ENCODE measurements at regions not wholly inside any gene's neighbourhood (a gene's known extent, or its start where the extent isn't known, plus 50 kb on each side); places are given as distances from the start of the nearest gene placed in this dataset.
A peak's percentile ranks its signal among the peaks of the same experiment; 100 is the strongest.

GRCh38 chr1:23616292-23616824, 57.1 kb upstream of the ID3 start:
- peaks cover 10% of the 10 kb centered on the region for H3F3A ChIP-seq (ENCODE audit: insufficient read depth, low read length)
- H4K20me1 ChIP-seq (ENCODE audit: insufficient read depth, low read length): no peaks in the 10 kb centered on the region
- H3K27me3 ChIP-seq (ENCODE audit: insufficient read depth, low read length): no peaks in the 10 kb centered on the region
- H2AFZ ChIP-seq (ENCODE audit: low read length): no peak overlapping the region
- no peaks in the 10 kb centered on the region for H3K79me2 ChIP-seq (ENCODE audit: insufficient read depth, low read length)
- H3K4me1 ChIP-seq (ENCODE audit: insufficient read depth, low read length, severe bottlenecking): peaks cover 90% of the 10 kb centered on the region
- no peak for TF ChIP-seq CTCF (IDR thresholded peaks at IDR 0.05; ENCODE audit: low read length)
- no peak for TF ChIP-seq EZH2 (IDR thresholded peaks at IDR 0.05; ENCODE audit: borderline replicate concordance, low read length)
- no peaks in the 10 kb centered on the region for H3K9me2 ChIP-seq (ENCODE audit: low read depth, low read length)
- no peak overlapping the region for H3K4me2 ChIP-seq (ENCODE audit: low read length)
- no peaks in the 10 kb centered on the region for H3K36me3 ChIP-seq (ENCODE audit: insufficient read depth, low read length)
- H3K9ac ChIP-seq (ENCODE audit: low read length): no peak overlapping the region
- H3K9me3 ChIP-seq (ENCODE audit: low read length): no peaks in the 10 kb centered on the region
- no peak overlapping the region for H3K4me3 ChIP-seq (ENCODE audit: low read depth, low read length, poor library complexity, severe bottlenecking)
- H3K27ac ChIP-seq (ENCODE audit: low read depth, low read length, poor library complexity, severe bottlenecking): peak overlapping the region; percentile 98

- TF ChIP-seq CTCF (IDR thresholded peaks at IDR 0.05; ENCODE audit: low read length) (no peak), EZH2 (IDR thresholded peaks at IDR 0.05; ENCODE audit: borderline replicate concordance, low read length) (no peak)
- no peaks in the 10 kb centered on the region for H3K27me3 ChIP-seq (ENCODE audit: insufficient read depth, low read length)
- no peaks in the 10 kb centered on the region for H3K9me2 ChIP-seq (ENCODE audit: low read depth, low read length)
- peak overlapping the region; percentile 98 for H3K27ac ChIP-seq (ENCODE audit: low read depth, low read length, poor library complexity, severe bottlenecking)
- no peaks in the 10 kb centered on the region for H3K79me2 ChIP-seq (ENCODE audit: insufficient read depth, low read length)
- H3K4me2 ChIP-seq (ENCODE audit: low read length): 0 out of 2 replicates have a peak overlapping the region, but pooled peaks have one; percentile 50
- H3K4me3 ChIP-seq (ENCODE audit: low read depth, low read length, poor library complexity, severe bottlenecking): no peak overlapping the region
- H3K36me3 ChIP-seq (ENCODE audit: insufficient read depth, low read length): no peaks in the 10 kb centered on the region
- H3K9me3 ChIP-seq (ENCODE audit: low read length): no peaks in the 10 kb centered on the region
- peaks cover 90% of the 10 kb centered on the region for H3K4me1 ChIP-seq (ENCODE audit: insufficient read depth, low read length, severe bottlenecking)
- peak overlapping the region; percentile 66; the same call in 1 of the 2 replicates for H3K9ac ChIP-seq (ENCODE audit: low read length)
- peaks cover 10% of the 10 kb centered on the region for H3F3A ChIP-seq (ENCODE audit: insufficient read depth, low read length)
- H2AFZ ChIP-seq (ENCODE audit: low read length): no peak overlapping the region
- no peaks in the 10 kb centered on the region for H4K20me1 ChIP-seq (ENCODE audit: insufficient read depth, low read length)
These were observed 56.6 kb upstream of the ID3 start for GRCh38 chr1:23615852-23616251.

- Histone ChIP-seq H2AFZ (ENCODE audit: low read length) (no peak overlapping the region), H3K4me3 (ENCODE audit: low read depth, low read length, poor library complexity, severe bottlenecking) (no peak overlapping the region), H3F3A (ENCODE audit: insufficient read depth, low read length) (peaks cover 10% of the 10 kb centered on the region), H4K20me1 (ENCODE audit: insufficient read depth, low read length) (no peaks in the 10 kb centered on the region), H3K9me3 (ENCODE audit: low read length) (no peaks in the 10 kb centered on the region), H3K9ac (ENCODE audit: low read length) (peak overlapping the region; percentile 66), H3K9me2 (ENCODE audit: low read depth, low read length) (no peaks in the 10 kb centered on the region), H3K4me1 (ENCODE audit: insufficient read depth, low read length, severe bottlenecking) (peaks cover 90% of the 10 kb centered on the region), H3K79me2 (ENCODE audit: insufficient read depth, low read length) (no peaks in the 10 kb centered on the region), H3K4me2 (ENCODE audit: low read length) (peak overlapping the region; percentile 50; the same call in 1 of the 2 replicates), H3K27me3 (ENCODE audit: insufficient read depth, low read length) (no peaks in the 10 kb centered on the region), H3K36me3 (ENCODE audit: insufficient read depth, low read length) (no peaks in the 10 kb centered on the region), H3K27ac (ENCODE audit: low read depth, low read length, poor library complexity, severe bottlenecking) (peak overlapping the region; percentile 98)
- TF ChIP-seq EZH2 (IDR thresholded peaks at IDR 0.05; ENCODE audit: borderline replicate concordance, low read length) (no peak), CTCF (IDR thresholded peaks at IDR 0.05; ENCODE audit: low read length) (no peak)
These were observed 56.1 kb upstream of the ID3 start for GRCh38 chr1:23615423-23615822.

Measured in OCI-LY1 (cell line).